Left ventricle myocardium inferior (tissue), 1 donor: ENCODE measurements at regions not wholly inside any gene's neighbourhood (a gene's known extent, or its start where the extent isn't known, plus 50 kb on each side); places are given as distances from the start of the nearest gene placed in this dataset.

ENCODE experiments used
- DNase-seq: peaks from one replicate; pipeline ENCODE4 v3.0.0-alpha.2; 2020
- H3K27ac ChIP-seq: fragments of 200-600 bp; replicated peaks from 2 replicates; pipeline ENCODE4 v1.8.0; 2021
- H3K27me3 ChIP-seq: fragments of 200-600 bp; 2 replicates; pipeline ENCODE4 v1.8.0; 2021; ENCODE audit warnings: low read depth
- H3K36me3 ChIP-seq: fragments of 200-600 bp; 2 replicates; pipeline ENCODE4 v1.8.0; 2021
- H3K4me1 ChIP-seq: fragments of 200-600 bp; 2 replicates; pipeline ENCODE4 v1.8.0; 2021
- H3K4me3 ChIP-seq: fragments of 200-600 bp; 2 replicates; pipeline ENCODE4 v1.8.0; 2021; ENCODE audit warnings: mild to moderate bottlenecking, moderate library complexity
- H3K9me3 ChIP-seq: fragments of 200-600 bp; replicated peaks from 2 replicates; pipeline ENCODE4 v1.8.0; 2021
- CTCF ChIP-seq: fragments of 200-600 bp; IDR thresholded peaks from 2 replicates; pipeline ENCODE4 v1.8.0; 2021; ENCODE audit warnings: antibody characterized with exemption, mild to moderate bottlenecking, borderline replicate concordance
- intact Hi-C: fragments of 100-400 bp; cut with micrococcal nuclease; formaldehyde crosslinking; loops from one replicate; pipeline ENCODE4 v1.11.0; 2022
- donor health status: DM: no; HTN: yes; CAD: no; lungs with severe emphysema.

- intact Hi-C loops = no loop called here
- no peak for TF ChIP-seq CTCF
- no peak overlapping the region for H3K27ac ChIP-seq
These were observed 168.2 kb downstream of the SOX2 start for GRCh38 chr3:181879926-181880325.

DNA sequence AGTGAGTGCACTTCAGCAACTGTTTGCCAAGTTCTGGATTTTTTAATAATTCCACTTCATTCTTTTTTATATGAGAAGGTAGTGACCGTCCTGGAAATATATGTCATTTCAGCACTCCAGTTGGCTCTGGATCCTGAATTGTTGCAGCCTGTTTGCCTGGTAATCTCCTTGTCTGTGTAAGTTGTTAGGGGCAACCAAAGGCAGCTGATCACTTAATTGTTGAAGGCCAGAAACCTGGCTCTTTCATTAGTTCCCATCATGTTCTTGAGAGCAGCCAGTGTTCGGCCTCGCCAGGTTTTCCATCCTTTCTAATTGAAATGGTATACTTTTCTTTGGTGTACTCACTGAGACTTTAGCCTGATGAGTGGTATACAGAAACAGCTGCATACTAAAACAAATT lies 168.6 kb downstream of the SOX2 start:
- no peak for DNase-seq
- no peaks in the 10 kb centered on the region for H3K27me3 ChIP-seq
- no peaks in the 10 kb centered on the region for H3K4me1 ChIP-seq
- H3K36me3 ChIP-seq = no peaks in the 10 kb centered on the region
- H3K9me3 ChIP-seq = no peaks in the 10 kb centered on the region
- no peak for TF ChIP-seq CTCF
- intact Hi-C loops = no loop called here
- H3K27ac ChIP-seq = no peak overlapping the region
- H3K4me3 ChIP-seq = no peak overlapping the region

More at GRCh38 chr3:181879926-181880325, 168.2 kb downstream of the SOX2 start:
- no peaks in the 10 kb centered on the region for H3K27me3 ChIP-seq
- no peak overlapping the region for H3K4me3 ChIP-seq
- no peaks in the 10 kb centered on the region for H3K9me3 ChIP-seq
- no peaks in the 10 kb centered on the region for H3K4me1 ChIP-seq
- no peak for DNase-seq
- H3K36me3 ChIP-seq = no peaks in the 10 kb centered on the region

- H3K27ac ChIP-seq = no peak overlapping the region
- no peak for DNase-seq
- H3K4me3 ChIP-seq = no peak overlapping the region
- H3K27me3 ChIP-seq = no peaks in the 10 kb centered on the region
- no peaks in the 10 kb centered on the region for H3K9me3 ChIP-seq
- H3K4me1 ChIP-seq = no peaks in the 10 kb centered on the region
- no peaks in the 10 kb centered on the region for H3K36me3 ChIP-seq
- TF ChIP-seq CTCF = no peak
- intact Hi-C loops = no loop called here
These were observed 170.0 kb downstream of the SOX2 start for GRCh38 chr3:181881749-181882148.

DNA sequence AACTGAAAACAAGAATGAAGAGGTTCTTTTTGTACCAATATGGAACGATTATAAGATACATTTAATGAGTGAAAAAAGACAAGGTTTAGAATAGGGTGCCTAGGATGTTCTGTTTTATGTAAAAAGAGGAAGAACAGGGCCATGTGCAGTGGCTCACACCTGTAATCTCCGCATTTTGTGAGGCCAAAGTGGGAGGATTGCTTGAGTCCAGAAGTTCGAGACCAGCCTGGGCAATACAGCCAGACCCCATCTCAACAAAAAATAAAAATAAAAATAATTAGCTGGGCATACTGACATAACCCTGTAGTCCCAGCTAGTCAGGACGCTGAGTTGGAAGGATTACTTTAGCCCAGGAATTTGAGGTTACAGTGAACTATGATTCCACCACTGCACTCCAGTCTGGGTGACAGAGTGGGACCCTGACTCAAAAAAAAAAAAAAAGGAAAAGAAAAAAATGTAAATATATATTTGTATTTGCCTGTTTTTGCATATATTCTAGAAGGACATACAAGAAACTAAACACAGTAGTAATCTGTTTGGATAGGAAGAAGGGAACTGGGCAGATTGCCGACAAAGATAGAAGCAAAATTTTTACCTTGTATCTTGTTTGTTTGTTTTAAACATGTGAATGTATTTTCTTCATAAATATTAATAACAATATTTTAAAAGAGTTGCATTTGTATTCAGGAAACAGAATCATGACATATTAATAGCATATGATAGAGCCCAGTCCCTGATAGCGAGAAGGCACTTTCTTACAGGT lies 174.3 kb downstream of the SOX2 start:
- no peak overlapping the region for H3K27ac ChIP-seq
- intact Hi-C loops = no loop called here
- no peak for DNase-seq
- no peak for TF ChIP-seq CTCF
- peaks cover 9% of the 10 kb centered on the region for H3K27me3 ChIP-seq
- no peaks in the 10 kb centered on the region for H3K4me1 ChIP-seq
- no peaks in the 10 kb centered on the region for H3K9me3 ChIP-seq
- no peaks in the 10 kb centered on the region for H3K36me3 ChIP-seq
- no peak overlapping the region for H3K4me3 ChIP-seq

DNA sequence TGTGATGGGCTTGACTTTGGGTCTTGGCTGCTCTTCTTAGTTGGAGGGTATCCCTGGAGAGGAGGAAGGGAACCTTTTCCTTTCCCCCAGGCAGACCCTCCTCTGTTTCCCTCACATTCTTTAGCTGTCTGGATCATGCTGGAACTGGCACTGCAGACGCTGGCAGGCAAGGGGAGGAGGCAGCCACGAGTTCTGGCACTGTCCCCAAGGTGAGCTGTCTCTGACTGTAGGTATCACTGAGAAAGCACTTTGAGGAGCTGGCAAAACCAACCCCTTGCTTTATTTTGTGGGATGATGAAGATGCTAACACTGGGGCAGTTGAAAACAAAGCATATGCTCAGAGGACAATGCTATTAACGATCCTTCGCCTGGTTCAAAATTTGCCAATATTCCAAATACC lies 175.0 kb downstream of the SOX2 start:
- peaks cover 9% of the 10 kb centered on the region for H3K27me3 ChIP-seq
- intact Hi-C loops = no loop called here

More for the DNA sequence above, 175.0 kb downstream of the SOX2 start:
- Histone ChIP-seq H3K27ac (no peak overlapping the region), H3K36me3 (no peaks in the 10 kb centered on the region), H3K9me3 (no peaks in the 10 kb centered on the region), H3K4me1 (no peaks in the 10 kb centered on the region), H3K4me3 (no peak overlapping the region)
- no peak for TF ChIP-seq CTCF
- no peak for DNase-seq
